ENCODE measurements at regions not wholly inside any gene's neighbourhood (a gene's known extent, or its start where the extent isn't known, plus 50 kb on each side); places are given as distances from the start of the nearest gene placed in this dataset.
A peak's percentile ranks its signal among the peaks of the same experiment; 100 is the strongest.
"Not testable (repeated sequence)": the region's sequence is repeated elsewhere in the genome, so short reads cannot be mapped to it uniquely, and the experiment has no call there.

DNA sequence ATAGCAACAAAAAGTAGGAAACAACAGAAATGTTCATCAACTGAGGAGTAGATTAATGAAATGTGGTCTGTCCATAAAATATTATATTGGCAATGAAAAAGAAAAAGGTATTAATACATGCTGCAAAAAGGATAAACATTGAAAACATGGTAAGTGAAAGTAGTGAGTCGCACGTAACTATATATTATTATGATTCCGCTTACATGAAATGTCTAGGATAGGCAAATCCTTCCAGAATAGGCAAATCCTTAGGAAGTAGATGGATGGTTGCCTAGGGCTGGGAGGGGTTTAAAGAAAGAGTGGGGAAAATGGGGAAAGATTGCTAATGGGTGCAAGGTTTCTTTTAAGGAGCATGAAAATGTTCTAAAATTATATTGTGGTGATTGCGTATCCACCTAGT, 198.1 kb upstream of the WSB1 start:
- DNase-seq = not testable (repeated sequence)

DNA sequence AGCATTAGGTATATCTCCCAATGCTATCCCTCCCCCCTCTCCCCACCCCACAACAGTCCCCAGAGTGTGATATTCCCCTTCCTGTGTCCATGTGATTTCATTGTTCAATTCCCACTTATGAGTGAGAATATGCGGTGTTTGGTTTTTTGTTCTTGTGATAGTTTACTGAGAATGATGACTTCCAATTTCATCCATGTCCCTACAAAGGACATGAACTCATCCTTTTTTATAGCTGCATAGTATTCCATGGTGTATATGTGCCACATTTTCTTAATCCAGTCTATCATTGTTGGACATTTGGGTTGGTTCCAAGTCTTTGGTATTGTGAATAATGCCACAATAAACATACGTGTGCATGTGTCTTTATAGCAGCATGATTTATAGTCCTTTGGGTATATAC, 194.6 kb upstream of the WSB1 start:
- not testable (repeated sequence) for DNase-seq

DNA sequence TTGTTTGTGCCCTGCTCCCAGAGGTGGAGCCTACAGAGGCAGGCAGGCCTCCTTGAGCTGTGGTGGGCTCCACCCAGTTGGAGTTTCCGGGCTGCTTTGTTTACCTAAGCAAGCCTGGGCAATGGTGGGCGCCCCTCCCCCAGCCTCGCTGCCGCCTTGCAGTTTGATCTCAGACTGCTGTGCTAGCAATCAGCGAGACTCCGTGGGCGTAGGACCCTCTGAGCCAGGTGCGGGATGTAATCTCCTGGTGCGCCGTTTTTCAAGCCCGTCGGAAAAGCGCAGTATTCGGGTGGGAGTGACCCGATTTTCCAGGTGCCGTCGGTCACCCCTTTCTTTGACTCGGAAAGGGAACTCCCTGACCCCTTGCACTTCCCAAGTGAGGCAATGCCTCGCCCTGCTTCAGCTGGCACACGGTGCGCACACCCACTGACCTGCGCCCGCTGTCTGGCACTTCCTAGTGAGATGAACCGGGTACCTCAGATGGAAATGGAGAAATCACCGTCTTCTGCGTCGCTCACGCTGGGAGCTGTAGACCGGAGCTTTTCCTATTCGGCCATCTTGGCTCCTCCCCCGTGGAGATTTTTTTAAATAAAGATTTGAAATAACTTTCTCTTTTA, 189.2 kb upstream of the WSB1 start:
- not testable (repeated sequence) for DNase-seq

DNA sequence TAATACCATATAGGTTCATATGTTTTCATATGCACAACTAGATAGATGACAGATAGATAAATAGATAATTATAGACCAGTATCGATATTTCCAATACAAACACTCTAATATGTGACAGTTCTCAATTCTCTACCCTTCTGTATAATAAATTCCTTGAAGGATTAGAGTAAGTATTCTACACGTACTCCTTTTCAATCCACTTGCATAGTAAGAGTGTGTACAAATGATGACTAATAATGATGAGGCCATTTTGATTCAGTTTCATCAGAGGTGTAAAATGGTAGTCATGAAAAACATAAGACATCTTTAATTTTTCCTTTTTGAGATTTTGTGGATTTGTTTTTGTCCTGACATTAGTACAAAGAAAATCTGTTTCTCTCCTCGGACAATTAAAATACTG, 188.3 kb upstream of the WSB1 start:
- DNase-seq = no peak

DNA sequence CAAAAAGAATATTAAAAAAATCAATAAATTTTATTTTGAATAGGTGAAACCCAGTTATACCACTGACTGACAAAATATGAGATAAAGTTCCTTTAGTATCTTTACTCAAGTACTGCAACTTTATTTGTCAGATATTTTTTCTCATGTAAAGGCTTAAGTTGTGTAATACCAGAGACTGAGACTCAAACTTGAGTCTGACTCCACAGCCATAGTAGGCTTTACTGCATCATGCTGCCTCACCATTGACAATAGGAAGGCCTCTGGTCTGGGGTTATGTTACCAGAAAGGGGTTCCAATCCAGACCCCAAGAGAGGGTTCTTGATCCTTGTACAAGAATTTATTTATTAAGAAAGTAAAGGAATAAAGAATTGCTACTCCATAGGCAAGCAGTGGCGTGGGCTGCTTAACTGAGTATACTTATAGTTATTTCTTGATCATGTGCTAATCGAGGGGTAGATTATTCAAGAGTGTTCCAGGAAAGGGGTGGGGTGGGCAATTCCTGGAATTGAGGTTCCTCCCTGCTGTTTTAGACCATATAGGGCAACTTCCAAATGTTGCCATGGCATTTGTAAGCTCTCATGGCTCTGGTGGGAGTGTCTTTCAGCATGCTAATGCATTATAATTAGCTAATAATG, 187.4 kb upstream of the WSB1 start:
- DNase-seq = no peak

DNA sequence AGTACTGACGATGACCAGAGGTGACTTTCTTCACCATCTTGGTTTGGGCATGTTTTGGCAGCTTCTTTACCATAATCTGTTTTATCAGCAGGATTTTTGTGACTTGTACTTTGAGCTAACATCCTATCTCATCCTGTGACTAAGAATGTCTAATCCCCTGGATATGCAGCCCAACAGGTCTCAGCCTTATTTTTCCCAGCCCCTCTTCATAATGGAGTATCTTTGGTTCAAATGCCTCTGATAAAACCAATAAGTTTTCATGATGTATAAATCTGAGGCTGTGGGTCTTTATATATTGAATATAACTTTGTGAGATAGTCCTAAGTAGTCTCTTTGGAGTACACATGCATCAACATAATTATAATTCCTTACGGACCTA, 186.9 kb upstream of the WSB1 start:
- no peak for DNase-seq

DNA sequence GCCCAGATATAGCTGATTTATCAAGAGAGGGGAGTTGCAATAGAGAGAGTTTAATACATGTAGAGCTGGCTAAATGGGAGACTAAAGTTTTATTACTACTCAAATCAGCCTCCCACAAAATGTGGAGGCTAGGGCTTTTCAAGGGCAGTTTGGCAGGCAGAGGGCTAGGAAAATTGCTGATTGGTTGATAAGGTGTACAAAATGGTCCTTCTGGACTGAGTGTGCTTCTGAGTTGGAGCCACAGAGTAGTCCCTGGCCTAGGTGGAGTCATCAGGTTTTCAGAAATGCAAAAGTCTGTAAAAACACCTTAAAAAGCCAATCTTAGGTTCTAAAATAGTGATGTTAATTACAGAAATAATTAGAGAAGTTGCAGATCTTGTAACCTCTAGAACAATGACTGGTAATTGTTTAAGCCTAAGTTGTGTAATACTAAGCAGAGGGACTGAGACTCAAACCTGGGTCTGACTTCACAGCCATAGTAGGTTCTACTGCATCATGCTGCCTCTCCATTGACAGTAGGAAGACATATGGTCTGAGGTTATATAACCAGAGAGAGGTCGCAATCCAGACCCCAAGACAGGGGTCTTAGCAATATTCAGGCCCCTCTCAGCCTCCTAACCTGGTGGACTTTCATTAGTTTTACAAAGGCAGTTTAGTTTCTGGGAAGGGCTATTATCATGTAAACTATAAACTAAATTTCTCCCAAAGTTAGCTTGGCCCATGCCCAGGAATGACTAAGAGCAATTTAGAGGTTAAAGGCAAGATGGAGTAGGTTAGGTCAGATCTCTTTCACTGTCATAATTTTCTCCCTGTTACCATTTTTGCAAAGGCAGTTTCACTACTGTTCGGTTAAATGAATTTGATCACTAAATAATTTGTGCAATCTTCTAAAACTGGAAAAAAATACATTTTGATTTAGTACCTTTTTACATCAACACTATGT, 186.3 kb upstream of the WSB1 start:
- DNase-seq = not testable (repeated sequence)

DNA sequence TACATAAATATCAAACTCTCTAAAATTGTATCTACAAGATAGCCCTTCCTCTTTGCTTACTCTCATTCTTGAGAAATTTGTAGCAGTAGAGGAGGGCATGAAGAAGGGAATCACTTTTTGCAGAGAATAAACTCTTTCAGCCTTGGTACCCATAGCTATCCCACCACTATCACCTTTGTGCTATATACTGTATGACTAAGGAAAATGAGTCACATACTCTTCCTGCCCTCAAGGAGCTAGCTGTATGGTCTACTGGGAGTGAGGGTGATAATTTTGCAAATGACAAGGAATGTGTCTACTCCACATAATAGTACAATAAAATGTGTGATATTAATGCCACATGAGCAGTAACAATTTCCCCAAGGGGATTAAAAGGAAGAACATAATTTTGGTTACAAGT, 184.6 kb upstream of the WSB1 start:
- DNase-seq = no peak

DNA sequence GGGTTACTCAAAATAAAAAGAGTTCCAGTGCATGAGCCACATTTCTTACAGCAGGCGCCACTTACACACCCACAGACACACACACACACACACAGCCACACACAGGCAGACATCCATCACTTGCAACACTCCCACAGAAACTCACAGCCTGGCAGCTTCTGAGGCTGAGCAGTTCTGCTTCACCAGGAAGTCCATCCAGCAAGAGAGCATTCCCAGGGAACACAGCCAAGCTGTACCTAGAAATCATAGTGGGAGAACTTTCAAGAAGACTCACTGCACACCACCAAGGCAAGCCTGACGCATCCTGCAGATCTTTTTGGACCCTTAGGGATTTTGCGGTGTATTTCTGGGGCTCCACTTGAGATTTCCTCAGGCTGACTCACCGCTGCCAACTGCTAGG, 140.9 kb upstream of the WSB1 start:
- no peak for DNase-seq

DNA sequence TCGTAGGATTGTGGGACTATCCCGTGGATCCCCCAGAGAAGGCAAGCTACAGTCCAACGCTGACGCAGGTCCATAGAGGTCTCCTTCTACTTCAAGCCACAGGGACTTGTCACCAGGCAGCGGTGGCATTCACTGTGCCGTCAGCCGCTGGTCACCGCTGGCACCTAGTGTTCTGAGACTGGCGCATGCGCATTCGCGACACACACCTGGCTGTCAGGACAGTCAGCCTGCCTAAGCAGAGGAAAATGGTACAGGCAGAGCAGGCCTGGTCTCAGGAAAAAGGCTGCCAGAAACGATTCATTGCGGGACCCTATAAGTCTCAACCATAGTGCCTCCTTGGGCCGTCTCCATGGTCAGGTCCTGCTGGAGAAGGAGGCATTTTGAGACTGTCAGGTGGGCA, 138.0 kb upstream of the WSB1 start:
- no peak for DNase-seq

DNA sequence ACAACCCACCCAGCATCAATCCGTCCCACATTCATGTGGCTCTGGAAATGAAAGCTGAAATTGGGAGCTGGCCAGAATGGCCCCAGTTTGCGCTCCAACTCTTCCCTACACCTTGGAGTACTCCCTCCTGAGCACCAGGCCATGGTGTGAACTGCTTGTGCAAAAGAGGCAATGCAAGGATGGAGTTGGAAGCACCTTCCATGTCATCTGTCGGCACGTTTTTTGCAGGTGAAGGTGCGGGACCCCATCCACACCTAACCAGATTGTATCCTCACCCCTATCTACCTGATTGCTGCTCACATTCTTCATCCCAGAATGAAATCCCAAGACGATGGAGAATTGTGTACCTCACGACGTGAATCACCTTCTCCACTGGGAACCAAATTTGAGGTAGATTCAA, 136.6 kb upstream of the WSB1 start:
- DNase-seq = no peak

DNA sequence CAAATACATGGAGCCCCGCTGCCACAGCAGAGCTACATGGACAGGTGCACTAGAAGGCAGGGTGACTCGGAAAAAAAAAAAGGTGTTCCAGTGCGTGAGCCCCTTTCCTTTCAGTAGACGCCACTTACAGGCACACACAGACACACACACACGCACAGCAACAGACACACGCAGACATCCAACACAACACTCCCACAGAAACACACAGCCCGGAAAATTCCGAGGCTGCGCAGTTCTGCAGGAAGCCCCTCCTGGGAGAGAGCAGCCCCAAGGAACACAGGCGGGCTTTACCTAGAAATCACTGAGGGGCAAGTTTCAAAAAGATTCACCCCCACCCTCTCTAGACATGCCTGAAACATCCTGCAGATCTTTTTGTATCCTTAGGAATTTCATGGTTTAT, 136.0 kb upstream of the WSB1 start:
- no peak for DNase-seq

DNA sequence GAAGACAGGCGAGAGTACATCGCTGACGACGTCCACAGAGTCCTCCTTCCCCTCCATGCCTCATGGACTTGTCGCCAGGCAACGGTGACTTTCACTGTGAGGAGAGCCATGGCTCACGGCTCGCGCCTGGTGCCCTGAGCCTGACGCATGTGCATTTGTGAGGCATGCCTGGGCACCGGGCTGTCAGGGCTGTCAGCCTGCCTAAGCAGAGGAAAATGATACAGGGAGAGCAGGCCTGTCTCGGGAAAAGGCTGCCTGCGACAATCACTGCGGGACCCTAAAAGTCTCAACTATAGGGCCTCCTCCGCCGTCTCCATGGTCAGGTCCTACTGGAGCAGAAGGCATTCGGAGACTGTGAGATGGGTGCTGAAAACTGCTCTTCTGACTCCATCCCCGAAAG, 135.5 kb upstream of the WSB1 start:
- no peak for DNase-seq

DNA sequence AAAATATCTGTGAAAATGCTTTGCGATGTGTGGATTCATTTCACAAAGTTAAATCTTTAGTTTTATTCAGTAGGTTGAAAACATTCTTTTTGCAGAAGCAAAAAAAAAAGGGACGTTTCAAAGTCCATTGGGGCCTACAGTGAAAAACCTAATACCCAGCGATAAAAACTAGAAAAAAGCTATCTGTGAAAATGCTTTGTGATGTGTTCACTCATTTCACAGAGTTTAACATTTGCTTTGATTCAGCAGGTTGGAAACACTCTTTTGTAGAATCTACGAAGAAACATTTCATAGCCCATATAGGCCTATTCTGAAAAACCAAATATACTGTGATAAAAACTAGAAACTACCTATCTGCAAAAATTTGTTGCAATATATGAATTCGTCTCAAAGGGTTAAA, 113.6 kb upstream of the WSB1 start:
- no peak for DNase-seq

DNA sequence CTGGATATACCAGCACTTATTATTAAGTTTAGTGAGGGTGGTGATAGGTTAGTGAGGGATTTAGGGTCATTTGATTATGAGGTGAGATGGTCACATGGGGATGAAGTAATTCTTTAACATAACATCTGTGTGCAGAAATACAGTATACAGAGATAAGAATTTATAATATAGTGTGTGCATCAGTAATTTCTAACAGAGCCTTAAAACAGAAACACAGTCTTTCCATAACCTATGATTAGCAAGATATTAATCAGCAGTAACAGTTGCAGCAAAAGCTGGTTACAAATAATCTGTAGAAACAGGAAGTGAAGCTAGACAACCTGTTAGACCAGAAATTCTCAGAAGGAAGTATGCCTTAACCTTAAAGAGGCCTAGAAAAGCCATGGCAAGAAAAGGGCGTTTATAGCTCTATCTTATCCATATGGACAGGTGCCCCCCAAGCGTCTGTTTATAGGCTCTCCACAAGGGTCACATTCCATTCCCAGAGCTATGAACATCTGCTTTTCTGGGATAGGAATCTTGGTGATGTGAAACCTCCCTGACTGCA, 112.5 kb upstream of the WSB1 start:
- DNase-seq = not testable (repeated sequence)

DNA sequence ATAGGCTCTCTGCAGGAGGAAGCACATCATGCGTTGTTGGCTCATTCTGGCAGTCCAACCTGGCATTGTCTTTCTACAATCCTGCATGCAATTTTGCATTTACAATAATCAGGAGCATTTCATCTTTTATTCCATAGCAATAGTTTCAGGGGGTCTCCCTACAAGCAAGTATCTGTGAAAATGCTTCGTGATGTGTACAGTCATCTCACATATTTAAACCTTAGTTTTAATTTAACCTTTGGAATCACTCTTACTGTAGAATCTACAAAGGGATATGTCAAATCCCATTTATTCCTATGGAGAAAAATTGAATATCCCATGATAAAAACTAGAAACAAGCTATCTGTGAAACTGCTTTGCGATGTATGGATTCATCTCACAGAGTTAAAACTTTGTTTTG, 112.0 kb upstream of the WSB1 start:
- no peak for DNase-seq

DNA sequence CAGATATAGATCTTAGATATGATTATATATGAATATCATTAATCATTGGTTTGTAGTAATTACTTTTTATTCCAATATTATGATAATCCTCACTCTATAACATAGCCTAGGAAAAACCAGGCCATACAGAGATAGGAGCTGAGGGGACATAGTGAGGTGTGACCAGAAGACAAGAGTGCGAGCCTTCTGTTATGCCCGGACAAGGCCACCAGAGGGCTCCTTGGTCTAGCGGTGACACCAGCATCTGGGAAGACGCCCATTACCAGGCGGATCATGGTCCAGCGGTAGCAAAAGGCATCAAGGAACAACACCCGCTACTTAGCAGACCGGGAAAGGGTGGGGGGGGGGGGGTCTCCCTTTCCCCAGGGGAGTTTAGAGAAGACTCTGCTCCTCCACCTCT, 96.4 kb upstream of the WSB1 start:
- peak; percentile 25 for DNase-seq

DNA sequence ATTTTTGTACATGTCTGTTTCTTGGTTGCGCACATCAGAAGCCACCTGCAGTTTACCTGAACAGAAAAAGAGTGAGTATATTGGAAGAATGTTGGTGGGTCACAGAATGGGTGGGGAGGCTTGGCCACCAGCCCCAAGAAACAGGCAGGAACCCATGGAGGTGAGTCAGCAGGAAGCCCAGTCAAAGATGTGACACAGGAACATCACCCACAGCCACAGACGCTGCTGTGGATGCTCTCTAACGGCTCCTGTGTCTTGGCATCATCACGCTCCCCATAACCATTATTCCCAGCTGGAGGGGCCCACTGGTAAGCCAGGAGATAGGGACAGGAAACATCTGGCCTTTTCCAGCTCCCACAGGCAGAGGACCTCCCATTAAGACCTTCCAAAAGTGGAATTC, 94.0 kb upstream of the WSB1 start:
- DNase-seq = no peak

DNA sequence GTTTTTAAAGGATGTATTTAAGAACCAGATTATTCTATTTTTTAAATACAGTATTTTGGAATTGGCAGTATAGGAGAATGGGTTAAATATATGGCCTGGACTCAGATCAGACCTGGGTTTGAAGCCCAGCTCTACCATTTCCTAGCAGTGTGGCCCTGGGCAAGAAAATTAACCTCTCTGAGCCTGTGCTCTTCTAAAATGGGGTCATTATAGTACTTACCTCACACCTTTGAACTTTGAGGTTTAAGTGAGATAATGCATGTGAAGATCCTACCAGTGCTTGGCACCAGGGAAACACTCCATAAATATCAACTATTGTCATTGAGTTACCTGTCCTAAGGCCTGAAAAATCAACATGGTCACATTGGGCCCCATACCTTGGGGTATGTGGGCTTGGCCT, 93.4 kb upstream of the WSB1 start:
- DNase-seq = no peak

DNA sequence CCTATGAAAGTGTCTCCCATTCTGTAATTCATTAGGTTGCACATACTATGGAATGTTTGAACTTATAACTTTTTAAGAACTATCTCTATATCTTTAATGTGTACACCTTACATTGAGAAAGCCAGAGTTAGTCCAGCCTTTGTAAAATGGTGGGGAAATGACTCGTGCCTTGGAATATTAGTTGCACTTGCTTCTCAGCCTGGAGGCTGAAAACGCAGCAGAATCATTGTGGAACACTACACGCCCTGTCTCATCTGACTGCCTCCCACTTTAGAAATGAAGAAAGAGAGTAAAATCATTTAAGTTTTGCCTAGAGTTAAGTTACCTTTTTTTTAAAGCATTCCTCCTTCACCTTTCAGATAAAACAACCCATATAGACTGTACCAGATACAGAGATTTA, 90.7 kb upstream of the WSB1 start:
- DNase-seq = no peak

DNA sequence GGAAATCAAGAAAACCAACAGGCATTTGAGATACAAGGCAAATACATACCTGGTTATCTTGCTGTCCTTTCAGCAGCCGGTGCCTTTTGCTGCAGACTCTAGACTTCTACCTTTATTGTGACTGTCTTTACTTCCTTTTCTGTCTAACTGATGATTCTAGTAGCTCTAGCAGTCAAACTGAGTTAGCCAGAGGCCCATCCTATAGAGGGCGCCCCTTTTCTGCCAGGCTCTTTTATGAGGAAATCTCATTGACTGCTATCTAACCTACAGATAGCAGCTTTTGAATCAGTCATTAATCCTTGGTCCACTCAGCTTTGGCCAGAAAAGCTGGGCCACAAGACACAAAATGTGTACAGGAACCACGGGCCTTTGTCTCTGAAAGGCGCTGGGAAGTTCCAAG, 87.5 kb upstream of the WSB1 start:
- DNase-seq = no peak

DNA sequence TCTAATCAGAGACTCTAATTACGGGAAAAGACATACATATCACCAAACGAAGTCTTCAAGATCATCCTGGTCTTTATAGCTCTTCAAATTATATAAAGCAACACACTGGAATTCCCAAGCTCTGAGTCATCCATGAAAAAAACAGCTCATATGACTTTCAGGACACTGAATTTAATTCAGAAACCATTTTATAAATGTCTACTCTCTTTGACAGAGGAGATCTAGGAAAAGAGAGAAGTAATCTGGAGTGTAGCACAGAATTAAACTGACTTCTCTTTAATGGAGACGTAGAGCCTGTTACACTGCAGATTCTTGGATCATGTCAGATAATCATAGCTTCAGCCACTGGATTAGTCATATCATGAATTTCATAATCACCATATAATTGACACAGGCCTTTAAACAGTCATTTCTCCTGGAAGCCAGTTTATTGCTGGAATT, 86.8 kb upstream of the WSB1 start:
- peak; percentile 71 for DNase-seq

DNA sequence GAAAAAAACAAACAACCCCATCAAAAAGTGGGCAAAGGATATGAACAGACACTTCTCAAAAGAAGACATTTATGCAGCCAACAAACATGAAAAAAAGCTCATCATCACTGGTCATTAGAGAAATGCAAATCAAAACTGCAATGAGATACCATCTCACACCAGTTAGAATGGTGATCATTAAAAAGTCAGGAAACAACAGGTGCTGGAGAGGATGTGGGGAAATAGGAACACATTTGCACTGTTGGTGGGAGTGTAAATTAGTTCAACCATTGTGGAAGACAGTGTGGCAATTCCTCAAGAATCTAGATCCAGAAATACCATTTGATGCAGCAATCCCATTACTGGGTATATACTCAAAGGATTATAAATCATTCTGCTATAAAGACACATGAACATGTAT, 85.5 kb upstream of the WSB1 start:
- not testable (repeated sequence) for DNase-seq

DNA sequence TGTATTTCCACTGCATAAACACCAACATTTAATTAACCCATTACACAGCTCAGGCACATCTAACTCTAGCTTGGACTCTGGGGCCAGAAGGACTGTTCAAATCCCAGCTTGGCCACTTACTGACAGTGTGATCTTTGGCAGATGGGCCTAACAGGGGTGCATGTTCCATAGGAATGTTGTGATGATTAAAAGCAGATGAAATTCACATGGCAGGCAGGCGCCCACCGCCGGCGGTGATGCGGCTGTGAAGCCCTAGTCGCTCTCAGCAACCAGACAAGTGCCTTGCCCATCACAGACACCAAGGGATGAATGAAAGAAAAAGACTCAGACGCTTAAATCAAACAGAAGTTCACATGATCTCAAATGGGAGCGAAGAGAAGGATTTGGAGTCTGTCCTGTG, 84.6 kb upstream of the WSB1 start:
- DNase-seq = no peak
